HG03097 (cell line): ENCODE measurements at regions not wholly inside any gene's neighbourhood (a gene's known extent, or its start where the extent isn't known, plus 50 kb on each side); places are given as distances from the start of the nearest gene placed in this dataset.

Experiments used
- ATAC-seq: cut with Tn5 transposase; IDR thresholded peaks from one replicate; pipeline ENCODE4 v1.9.1; 2021; ENCODE audit not compliant: unreplicated experiment, low FRiP score

DNA sequence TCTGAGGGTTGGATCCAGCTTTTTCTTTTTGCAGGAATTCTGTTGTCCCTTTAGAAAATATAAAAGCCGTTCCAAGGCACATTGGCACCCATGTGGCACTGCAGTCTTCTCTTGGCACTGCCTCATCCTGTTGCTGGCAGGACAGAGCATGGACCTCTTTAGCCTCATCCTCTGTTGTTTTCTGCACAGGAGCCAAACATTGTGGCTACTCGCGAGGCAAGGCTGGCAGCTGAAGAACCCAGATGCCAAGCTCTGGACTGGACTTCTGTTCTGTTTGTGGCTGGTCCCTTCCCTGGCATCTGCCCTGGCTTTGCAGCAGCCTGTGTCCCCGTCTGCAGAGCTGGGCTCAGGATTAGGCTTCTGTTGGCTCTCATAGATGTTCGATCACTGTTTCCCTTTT lies 224.7 kb upstream of the TBC1D5 start:
- ATAC-seq = no peak

GRCh38 chr3:17965331-17965730 lies 222.9 kb upstream of the TBC1D5 start:
- no peak for ATAC-seq

DNA sequence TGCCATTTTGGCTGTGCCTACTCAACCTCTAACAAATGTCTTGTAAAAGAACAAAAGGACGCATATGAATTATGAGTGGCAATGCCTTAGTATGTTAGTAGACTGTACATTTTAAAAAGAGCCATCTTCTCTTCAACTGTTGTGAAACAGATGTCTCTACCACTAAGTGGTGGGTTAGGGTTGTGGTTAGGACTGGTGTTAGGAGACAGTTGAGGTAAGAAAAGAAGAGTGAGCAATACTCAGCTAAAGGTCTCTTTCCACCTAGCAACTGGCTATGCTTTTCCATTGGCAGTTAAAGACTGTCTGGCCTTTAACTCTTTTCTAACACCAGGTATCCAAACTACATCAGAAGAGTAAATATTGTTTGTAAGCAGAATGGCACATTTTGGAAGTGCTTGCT lies 221.7 kb upstream of the TBC1D5 start:
- ATAC-seq = no peak

GRCh38 chr3:17955411-17955810 lies 213.0 kb upstream of the TBC1D5 start:
- ATAC-seq = no peak

DNA sequence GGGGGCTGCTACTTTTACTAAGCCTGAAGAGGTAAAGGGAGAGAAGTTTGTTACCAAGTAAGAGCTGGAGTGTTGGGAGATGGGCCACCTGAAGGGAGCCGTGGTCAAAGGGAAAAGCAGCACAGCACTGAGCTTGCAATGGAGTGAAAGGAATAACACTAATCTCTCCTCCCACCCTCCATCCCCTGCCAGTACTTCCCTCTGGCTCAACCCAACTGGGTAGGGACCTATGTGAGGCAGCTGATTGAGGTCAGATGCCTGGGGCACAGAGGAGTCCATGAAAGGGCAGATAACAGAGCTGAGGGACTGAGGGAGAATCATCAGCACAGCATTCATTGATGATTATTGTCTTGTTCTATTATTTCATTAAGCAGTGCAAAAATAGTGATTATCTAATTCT lies 212.4 kb upstream of the TBC1D5 start:
- ATAC-seq = no peak

DNA sequence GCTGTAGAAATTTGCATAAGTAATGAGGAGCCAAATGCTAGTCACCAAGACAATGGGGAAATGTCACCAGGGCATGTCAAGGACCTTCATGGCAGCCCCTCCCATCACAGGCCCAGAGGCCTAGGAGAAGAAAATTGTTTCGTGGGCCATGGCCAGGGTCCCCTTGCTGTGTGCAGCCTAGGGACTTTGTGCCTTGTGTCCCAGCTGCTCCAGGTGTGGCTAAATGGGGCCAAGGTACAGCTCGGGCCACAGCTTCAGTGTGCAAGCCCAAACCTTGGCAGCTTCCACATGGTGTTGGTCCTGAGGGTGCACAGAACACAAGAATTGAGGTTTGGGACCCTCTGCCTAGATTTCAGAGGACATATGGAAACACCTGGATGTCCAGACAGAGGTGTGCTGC lies 208.8 kb upstream of the TBC1D5 start:
- ATAC-seq = no peak

- ATAC-seq = no peak
Measured at GRCh38 chr3:17949101-17949500, 206.7 kb upstream of the TBC1D5 start.

DNA sequence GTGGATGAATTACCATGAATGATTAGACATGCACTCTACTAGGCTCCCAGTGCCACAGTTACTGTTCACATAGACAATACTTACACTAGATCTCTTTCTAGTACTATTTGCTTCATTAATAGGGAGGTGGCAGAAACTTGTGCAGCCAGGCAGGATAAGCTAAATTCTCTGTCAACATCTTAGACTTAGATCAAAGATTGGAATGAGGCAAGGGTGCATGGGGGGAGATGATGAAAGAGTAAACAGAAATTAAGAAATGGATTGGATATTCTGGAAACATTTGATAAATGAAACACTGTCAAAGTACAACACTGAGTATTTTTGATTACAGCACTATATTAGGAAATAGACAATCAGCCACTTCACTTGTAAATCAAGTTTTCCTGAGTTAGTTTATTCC lies 205.4 kb upstream of the TBC1D5 start:
- ATAC-seq = no peak

DNA sequence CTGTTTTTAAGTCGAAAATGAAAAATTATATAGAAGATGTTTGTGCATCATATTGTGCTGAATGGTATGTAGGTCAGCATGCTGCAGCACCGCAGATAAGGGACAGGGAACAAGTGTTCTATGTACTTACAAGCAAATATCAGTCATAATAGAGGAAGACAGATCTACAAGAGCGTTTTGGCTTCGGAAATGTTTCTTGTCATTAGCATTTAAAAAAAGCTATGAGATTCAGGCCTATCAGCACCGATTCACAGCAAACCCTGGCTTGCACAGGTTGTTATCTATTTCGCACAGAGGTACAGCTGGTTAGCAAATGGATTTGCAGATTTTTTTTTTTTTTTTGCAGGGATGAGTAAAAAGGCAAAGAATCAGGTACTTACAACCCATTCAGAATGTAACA lies 204.2 kb upstream of the TBC1D5 start:
- no peak for ATAC-seq

GRCh38 chr3:17945799-17946399 lies 203.5 kb upstream of the TBC1D5 start:
- ATAC-seq = no peak

GRCh38 chr3:17945018-17945798 lies 202.8 kb upstream of the TBC1D5 start:
- no peak for ATAC-seq

GRCh38 chr3:17942856-17943255 lies 200.4 kb upstream of the TBC1D5 start:
- ATAC-seq = no peak

DNA sequence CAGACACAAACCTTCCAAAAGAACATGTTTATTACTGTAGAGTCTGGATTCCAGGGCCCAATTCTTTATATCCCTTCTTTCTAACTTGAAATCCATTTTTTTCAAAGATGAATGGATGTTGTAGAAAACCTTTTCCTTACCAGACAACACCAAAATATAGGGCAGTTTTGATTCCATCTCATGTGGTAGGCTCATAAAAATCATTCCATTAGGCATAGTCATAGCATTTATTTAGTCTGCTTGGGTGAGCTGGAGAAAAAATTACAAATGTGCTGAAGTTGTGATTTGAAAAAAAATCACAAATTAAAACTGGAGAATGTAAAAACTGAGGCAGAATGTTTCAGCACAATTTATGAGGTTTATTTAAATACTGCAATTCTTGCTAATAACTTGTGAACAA lies 199.3 kb upstream of the TBC1D5 start:
- no peak for ATAC-seq

GRCh38 chr3:17941152-17941551 lies 198.7 kb upstream of the TBC1D5 start:
- no peak for ATAC-seq

DNA sequence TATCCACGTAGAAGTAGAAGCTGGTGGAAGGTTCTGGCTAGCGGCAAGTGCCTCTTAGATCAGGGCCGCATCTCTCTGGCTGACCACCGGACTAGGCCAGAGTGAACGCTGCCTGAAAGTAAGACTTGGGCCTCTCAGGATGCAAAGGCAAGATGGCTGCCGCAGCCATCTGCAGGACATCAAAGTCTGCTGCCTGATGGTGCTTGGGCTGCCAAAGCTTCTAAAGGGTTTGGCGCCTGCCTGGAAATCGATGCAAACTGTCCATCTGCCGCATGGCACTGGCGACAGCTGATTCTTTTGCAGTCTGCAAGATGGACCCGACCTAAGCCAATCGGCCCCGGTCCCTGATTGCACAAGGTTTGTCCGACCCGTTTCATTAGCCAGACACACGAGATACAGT lies 196.7 kb upstream of the TBC1D5 start:
- ATAC-seq = no peak

- no peak for ATAC-seq
Measured at GRCh38 chr3:17938313-17938712, 195.9 kb upstream of the TBC1D5 start.

DNA sequence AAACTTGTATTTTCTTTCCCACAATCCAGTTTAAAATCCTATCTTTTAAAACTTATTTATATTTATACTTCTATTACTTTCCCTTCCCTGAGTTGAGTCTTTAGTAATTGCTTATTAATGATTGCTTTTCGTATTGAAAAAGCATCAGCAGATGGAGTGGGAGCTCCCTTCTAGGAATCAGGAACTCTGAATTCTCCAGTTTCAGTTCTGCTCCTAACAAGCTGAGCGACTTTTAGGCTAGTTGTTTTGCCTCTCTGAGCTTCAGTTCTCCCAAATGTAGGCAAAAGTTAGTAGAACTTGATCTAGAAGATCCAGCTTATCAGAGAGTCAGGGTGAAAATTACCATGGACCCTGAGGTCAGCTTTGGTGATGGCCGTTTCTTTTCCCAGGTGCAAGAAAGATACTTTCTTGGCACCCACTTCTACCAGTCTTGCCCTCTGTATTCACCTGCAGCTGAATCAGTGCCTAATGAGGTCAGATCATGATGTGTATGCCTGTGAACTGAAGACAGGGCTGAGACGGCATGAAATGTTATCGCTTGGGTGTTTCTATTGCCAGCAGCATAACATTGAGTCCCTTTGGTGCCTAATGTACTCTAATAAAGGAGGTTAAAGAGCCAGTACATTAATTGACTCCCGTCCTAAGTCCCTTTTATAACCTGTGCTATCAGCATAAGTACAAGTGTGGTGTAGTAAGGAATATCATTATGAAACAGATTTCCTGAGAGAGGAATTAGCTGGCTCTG lies 194.5 kb upstream of the TBC1D5 start:
- ATAC-seq = no peak

GRCh38 chr3:17935222-17935621 lies 192.8 kb upstream of the TBC1D5 start:
- ATAC-seq = no peak

GRCh38 chr3:17932136-17932771 lies 189.8 kb upstream of the TBC1D5 start:
- no peak for ATAC-seq

DNA sequence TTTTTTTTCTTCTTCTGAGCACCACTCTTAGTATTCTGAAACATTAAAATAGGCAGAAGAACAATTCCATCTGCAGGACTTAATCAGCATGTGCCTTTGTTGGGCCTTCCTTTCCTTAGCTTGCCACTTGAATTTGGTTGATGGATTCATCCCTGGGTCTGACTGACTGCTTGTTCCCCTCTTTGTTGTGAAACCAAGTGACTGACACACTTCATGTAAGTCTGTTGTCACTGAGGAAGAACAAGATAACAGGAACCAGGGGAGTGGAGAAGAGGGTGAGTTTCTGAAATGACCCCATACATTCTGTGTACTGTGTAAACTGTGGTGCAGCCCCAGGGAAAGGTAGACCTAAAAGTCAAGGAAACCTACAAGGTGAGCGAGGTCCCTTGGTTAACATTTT lies 188.7 kb upstream of the TBC1D5 start:
- ATAC-seq = no peak

GRCh38 chr3:17928502-17929145 lies 186.2 kb upstream of the TBC1D5 start:
- no peak for ATAC-seq
